Peyer's patch (tissue), 4 donors: ENCODE measurements at regions not wholly inside any gene's neighbourhood (a gene's known extent, or its start where the extent isn't known, plus 50 kb on each side); places are given as distances from the start of the nearest gene placed in this dataset.

Experiments used
- CTCF ChIP-seq, 6 experiments: fragments of 450-650 bp in 4 of 6; fragments of 200-600 bp in 2 of 6; sonication (generic) in 1 of 6; IDR thresholded peaks; one replicate each; pipeline ENCODE4 v1.5.1; 2017 to 2019; ENCODE audit warnings: antibody characterized with exemption in 6 of 6, mild to moderate bottlenecking in 3 of 6, moderate library complexity in 1 of 6
- POLR2A ChIP-seq, 2 donors: fragments of 450-650 bp; IDR thresholded peaks; one replicate each; pipeline ENCODE4 v1.5.1; 2017; ENCODE audit warnings: antibody characterized with exemption in 2 of 2, mild to moderate bottlenecking in 2 of 2, moderate library complexity in 2 of 2

- no peak for TF ChIP-seq POLR2A (IDR thresholded peaks at IDR 0.05)
- no peak for TF ChIP-seq CTCF (IDR thresholded peaks at IDR 0.05)
These were observed 104.2 kb upstream of the DRD2 start for GRCh38 chr11:113579292-113579940.
